Left colon (tissue), 2 donors: ENCODE measurements at regions not wholly inside any gene's neighbourhood (a gene's known extent, or its start where the extent isn't known, plus 50 kb on each side); places are given as distances from the start of the nearest gene placed in this dataset.
"Not testable (repeated sequence)": the region's sequence is repeated elsewhere in the genome, so short reads cannot be mapped to it uniquely, and the experiment has no call there.

Experiments used
- ATAC-seq: fragments of 200-7000 bp; cut with Tn5 transposase; one replicate; pipeline ENCODE4 v1.9.1; 2020; ENCODE audit warnings: mild to moderate bottlenecking, moderate library complexity
- DNase-seq, 2 donors: peaks; one replicate each; pipeline ENCODE4 v3.0.0-alpha.2; 2020
- intact Hi-C, 2 donors: fragments of 100-400 bp; cut with DNase I in 1 of 2; cut with micrococcal nuclease in 1 of 2; formaldehyde crosslinking; loops; one replicate each; pipeline versions ENCODE4 v1.11.2 to v1.14.0; 2022; cut with DNase I, micrococcal nuclease
- donor health status: DM: no; HTN: no; CAD: no.
- donor health status: DM: yes; HTN: yes; CAD: no.

DNA sequence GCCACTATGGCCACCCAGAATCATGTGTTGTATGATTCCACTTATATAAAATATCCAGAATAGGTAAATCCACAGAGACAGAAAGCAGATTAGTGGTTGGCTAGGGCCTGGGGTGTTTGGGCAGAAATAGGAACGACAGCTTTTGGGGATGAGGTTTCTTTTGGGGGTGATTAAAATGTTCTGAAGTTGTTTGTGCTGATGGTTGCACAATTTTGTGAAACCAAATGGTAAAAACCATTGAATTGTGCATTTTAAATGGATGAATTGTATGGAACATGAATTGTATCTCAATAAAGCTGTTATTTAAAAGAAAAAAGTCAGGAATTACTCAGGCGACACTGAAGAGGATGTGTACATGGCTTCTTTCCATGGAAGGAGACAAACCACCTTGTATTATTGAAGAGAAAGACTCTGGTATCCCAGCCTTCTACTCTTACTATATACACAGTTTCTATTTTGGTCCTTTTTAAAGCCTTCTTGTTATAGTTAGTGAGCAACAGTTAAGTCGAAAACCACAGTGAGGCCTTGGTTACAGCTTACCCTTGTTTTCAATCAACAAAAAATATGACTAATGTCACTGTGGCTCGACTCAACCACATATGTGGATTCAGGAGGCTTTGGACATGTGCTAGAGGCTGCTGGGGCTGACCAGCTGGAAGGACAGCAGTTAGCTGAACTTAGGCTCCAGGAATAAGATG, 57.1 kb upstream of the KMT2E start:
- DNase-seq (peak in 1 of 2 donors; percentile 29), ATAC-seq (peak; percentile 27)
- intact Hi-C loops = no loop called here

GRCh38 chr7:104958371-104958865, 55.6 kb upstream of the KMT2E start:
- DNase-seq (peak in 1 of 2 donors; percentile 36), ATAC-seq (peak; percentile 59)
- intact Hi-C loops = no loop called here

DNA sequence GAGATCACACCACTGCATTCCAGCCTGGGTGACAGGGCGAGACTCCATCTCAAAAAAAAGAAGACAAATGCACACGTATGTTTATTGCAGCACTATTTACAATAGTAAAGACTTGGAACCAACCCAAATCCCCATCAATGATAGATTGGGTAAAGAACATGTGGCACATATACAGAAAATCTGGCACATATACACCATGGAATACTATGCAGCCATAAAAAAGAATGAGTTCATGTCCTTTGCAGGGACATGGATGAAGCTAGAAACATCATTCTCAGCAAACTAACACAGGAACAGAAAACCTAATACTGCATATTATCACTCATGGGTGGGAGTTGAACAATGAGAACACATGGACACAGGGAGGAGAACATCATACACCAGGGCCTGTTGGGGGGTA, 54.5 kb upstream of the KMT2E start:
- DNase-seq, ATAC-seq, intact Hi-C loops: not testable (repeated sequence)

DNA sequence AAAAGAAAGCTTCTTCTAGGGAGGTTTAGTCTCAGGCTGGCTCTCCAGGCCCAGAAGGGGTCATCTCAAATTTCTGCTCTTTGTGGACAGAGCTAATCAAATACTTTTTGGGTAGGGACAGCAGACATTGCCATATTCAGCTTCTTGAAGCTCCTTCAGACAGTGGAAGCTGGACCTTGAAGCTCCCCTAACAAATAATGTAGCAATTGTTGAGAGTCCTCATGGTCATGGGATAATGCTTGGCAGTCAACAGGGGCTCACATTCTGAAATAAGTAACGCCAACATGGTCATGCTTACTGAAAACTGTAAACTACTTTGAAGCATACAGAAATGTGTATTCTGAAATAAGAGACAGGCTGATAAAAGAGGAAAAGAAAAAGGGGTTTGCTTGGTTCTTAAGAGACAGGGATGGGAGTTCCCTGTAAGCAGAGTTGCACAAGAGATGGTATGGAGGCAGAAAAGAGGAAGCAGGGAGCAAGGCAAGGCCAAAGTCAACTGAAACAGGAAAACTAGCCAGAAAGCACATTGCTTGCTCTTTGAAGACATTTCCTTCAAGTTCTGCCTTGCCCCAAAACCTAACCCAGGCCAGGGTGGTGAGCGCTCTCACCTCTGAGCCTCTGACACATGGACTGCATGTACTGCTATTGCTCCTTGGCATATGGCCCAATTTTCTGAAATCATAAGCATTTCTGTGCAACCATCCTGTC, 53.1 kb upstream of the KMT2E start:
- peak in 1 of 2 donors; percentile 36 for DNase-seq
- ATAC-seq = peak; percentile 75
- intact Hi-C loops = no loop called here

- intact Hi-C loops = no loop called here
- DNase-seq (peak in 1 of 2 donors; percentile 19), ATAC-seq (no peak)
Measured at GRCh38 chr7:104961821-104962220, 52.2 kb upstream of the KMT2E start.

DNA sequence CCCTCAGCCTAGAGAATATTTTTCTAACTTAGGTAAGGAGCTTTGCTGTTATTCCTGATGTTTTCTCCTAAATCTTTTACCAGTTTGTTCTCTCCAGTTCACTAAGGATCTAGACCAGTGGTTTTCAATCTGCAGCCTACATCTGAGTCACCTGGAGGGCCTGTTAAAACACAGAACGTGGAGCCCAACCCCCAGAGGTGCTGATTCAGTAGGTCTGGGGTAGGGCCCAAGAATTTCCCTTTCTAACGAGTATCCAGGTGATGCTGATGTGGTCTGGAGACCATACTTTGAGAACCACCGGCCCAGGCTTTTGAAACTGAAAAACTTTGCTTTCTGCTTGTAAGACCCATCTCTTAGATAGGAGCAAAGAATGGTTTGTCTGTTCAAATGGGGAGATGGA, 51.2 kb upstream of the KMT2E start:
- intact Hi-C loops = no loop called here
- DNase-seq = no peak
- no peak for ATAC-seq

DNA sequence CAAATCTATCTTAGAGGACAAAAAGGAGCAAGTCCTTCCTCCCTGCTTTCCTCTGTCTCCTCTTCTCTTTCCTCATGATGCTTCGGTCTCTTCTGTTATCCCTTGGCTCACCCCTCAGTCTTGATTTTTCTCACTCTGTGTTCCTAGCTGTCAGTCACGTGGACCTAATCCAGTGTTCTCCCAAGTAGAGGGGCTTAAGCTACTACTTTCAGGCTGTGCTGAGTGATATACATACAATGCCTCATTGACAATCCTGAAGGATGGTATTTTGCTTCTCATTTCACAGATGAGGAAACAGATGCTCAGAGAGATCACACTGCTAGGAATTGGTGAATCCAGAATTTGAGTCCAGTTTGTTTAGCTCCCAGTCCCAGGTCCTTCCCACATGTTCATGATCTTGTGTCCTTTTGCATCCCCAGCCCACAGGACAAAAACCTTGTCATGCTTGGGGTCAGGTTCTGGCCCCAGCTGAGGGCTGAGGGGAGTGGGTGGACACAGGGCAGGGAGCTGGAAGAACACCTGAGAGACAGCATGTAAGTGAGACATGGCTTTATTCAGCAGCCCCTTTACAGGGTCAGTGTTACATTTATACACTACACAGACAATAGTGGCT, 50.5 kb upstream of the KMT2E start:
- DNase-seq (no peak), ATAC-seq (no peak)
- intact Hi-C loops = no loop called here

DNA sequence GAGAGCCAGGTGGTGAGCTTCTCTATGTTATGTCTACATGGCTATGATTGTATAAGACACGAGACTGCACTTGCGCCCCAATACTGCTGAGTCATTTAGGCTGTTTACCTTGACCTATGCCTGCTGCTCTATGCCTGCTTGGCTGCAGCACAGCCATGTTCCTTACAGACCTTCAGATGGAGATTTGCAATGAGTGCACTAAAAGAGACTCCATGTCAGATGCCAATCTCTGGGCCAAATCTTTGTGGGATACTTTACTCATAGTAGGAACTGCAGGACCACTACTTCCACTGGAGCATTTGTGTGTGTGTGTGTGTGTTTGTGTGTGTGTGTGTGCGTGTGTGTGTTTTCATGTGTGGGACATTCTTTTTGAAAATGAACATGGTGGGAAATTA, 50.0 kb upstream of the KMT2E start:
- ATAC-seq (peak; percentile 31), DNase-seq (peak in 1 of 2 donors; percentile 39)
- intact Hi-C loops = no loop called here
